Vagina (tissue), 2 donors: ENCODE measurements at regions not wholly inside any gene's neighbourhood (a gene's known extent, or its start where the extent isn't known, plus 50 kb on each side); places are given as distances from the start of the nearest gene placed in this dataset.

Experiments used
- DNase-seq, 2 donors: peaks; one replicate each; pipeline ENCODE4 v3.0.0-alpha.2; 2017; ENCODE audit errors: extremely low spot score in 2 of 2
- H3K27ac ChIP-seq: fragments of 200-600 bp; sonication (generic); one replicate; pipeline ENCODE4 v1.5.1; 2019
- H3K27me3 ChIP-seq: fragments of 200-600 bp; sonication (generic); one replicate; pipeline ENCODE4 v1.5.1; 2019
- H3K36me3 ChIP-seq, 2 donors: fragments of 200-600 bp; sonication (generic); one replicate each; pipeline ENCODE4 v1.5.1; 2017 to 2019
- H3K4me1 ChIP-seq: fragments of 200-600 bp; sonication (generic); one replicate; pipeline ENCODE4 v1.5.1; 2019
- H3K4me3 ChIP-seq, 2 donors: fragments of 200-600 bp; sonication (generic); 1 replicate in 1 of 2; 2 replicates in 1 of 2; pipeline ENCODE4 v1.5.1; 2016 to 2019
- H3K9me3 ChIP-seq: fragments of 200-600 bp; sonication (generic); one replicate; pipeline ENCODE4 v1.5.1; 2019
- POLR2A ChIP-seq, 2 donors: fragments of 450-650 bp; IDR thresholded peaks; one replicate each; pipeline ENCODE4 v1.6.1; 2017; ENCODE audit warnings: antibody characterized with exemption in 2 of 2, mild to moderate bottlenecking in 2 of 2, moderate library complexity in 2 of 2
- POLR2AphosphoS5 ChIP-seq, 2 donors: sonication (generic); formaldehyde crosslinking; IDR thresholded peaks; one replicate each; pipeline ENCODE4 v1.9.0; 2017; ENCODE audit warnings: antibody characterized with exemption in 2 of 2, mild to moderate bottlenecking in 2 of 2, low read depth in 1 of 2; ENCODE audit not compliant: insufficient read depth in 1 of 2
- intact Hi-C: fragments of 100-400 bp; cut with DNase I; formaldehyde crosslinking; loops from one replicate; pipeline ENCODE4 v1.15.1; 2023
- TF ChIP-seq, protein P1 (sequence below), 3 experiments: fragments of 450-650 bp in 2 of 3; fragments of 200-600 bp in 1 of 3; sonication (generic) in 1 of 3; IDR thresholded peaks; one replicate each; pipeline ENCODE4 v1.5.1; 2017 to 2019; ENCODE audit warnings: antibody characterized with exemption in 3 of 3, mild to moderate bottlenecking in 2 of 3, moderate library complexity in 2 of 3

DNA sequence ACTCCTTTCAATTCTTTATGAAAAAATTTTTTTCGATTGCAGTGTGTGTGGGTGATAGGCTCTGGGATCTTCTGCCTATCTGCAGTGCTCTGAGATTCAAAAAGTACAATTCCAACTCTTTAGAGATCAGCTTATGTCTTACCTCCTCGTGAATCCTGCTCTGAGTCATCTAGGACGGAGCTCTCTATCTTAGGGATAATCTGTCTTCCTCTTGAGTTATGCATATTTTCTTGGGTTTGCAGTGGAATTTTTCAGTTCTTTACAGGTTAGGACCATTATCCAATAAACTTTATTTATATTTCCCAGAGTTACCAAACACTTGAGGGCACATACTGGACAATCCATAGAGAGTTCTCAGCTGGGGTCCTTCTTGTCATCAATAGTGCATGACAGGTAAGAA, 428.6 kb downstream of the ACTR3B start:
- no peak for DNase-seq
- intact Hi-C loops: no loop called here
- no peaks in the 10 kb centered on the region for H3K36me3 ChIP-seq
- no peaks in the 10 kb centered on the region for H3K9me3 ChIP-seq
- no peak overlapping the region for H3K4me3 ChIP-seq
- H3K27me3 ChIP-seq: no peaks in the 10 kb centered on the region
- TF ChIP-seq POLR2A (IDR thresholded peaks at IDR 0.05) (no peak), POLR2AphosphoS5 (IDR thresholded peaks at IDR 0.05; ENCODE audit: insufficient read depth in 1 of 2, low read depth in 1 of 2) (no peak)
- TF ChIP-seq, protein P1, sequence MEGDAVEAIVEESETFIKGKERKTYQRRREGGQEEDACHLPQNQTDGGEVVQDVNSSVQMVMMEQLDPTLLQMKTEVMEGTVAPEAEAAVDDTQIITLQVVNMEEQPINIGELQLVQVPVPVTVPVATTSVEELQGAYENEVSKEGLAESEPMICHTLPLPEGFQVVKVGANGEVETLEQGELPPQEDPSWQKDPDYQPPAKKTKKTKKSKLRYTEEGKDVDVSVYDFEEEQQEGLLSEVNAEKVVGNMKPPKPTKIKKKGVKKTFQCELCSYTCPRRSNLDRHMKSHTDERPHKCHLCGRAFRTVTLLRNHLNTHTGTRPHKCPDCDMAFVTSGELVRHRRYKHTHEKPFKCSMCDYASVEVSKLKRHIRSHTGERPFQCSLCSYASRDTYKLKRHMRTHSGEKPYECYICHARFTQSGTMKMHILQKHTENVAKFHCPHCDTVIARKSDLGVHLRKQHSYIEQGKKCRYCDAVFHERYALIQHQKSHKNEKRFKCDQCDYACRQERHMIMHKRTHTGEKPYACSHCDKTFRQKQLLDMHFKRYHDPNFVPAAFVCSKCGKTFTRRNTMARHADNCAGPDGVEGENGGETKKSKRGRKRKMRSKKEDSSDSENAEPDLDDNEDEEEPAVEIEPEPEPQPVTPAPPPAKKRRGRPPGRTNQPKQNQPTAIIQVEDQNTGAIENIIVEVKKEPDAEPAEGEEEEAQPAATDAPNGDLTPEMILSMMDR (IDR thresholded peaks at IDR 0.05): no peak
- no peak overlapping the region for H3K27ac ChIP-seq
- no peaks in the 10 kb centered on the region for H3K4me1 ChIP-seq

DNA sequence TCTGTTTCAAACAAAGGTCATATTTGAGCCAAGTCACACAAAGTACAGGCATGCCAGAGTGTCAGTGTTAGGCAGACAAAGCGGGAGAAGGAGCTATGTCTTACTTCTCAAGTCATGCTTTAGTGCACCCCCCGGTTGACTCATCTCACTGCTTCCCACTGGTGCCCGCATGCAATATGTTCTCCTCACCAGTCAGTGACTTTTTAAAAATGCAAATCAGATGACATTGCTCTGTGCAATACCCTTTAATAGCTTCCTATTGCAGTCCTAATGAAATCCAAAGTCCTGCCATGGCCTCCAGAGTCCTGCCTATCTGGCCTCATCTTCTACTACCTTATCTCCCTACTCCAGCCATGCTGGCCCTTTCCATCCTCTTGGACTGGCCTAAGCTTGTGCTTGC, 429.1 kb downstream of the ACTR3B start:
- no peaks in the 10 kb centered on the region for H3K36me3 ChIP-seq
- H3K27ac ChIP-seq: no peak overlapping the region
- H3K9me3 ChIP-seq: no peaks in the 10 kb centered on the region
- no peaks in the 10 kb centered on the region for H3K4me1 ChIP-seq
- TF ChIP-seq, protein P1 (IDR thresholded peaks at IDR 0.05): no peak
- TF ChIP-seq POLR2A (IDR thresholded peaks at IDR 0.05) (no peak), POLR2AphosphoS5 (IDR thresholded peaks at IDR 0.05; ENCODE audit: insufficient read depth in 1 of 2, low read depth in 1 of 2) (no peak)
- no peak for DNase-seq
- H3K4me3 ChIP-seq: no peak overlapping the region
- no peaks in the 10 kb centered on the region for H3K27me3 ChIP-seq
- intact Hi-C loops: no loop called here

DNA sequence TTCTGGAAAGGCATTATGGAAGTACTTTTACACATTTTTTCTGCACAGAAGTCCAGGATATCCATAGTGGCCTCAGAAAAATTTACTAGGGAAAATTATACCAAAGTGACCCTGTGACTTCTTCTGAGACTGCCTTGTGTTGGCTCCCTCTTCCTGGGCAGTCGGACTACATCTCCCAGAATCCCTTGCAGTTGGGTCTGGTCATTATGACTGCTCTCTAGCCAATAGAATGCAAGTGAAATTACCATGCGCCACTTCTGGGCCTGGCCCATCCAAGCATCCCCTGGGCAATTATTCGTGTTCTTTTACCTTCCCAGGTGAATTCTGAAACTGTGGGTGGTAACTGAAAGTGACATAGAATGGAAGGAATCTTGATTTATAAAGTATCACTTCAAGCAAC, 430.9 kb downstream of the ACTR3B start:
- no peak for DNase-seq
- Histone ChIP-seq H3K27ac (no peak overlapping the region), H3K27me3 (no peaks in the 10 kb centered on the region), H3K36me3 (no peaks in the 10 kb centered on the region), H3K4me3 (no peak overlapping the region), H3K4me1 (no peaks in the 10 kb centered on the region), H3K9me3 (no peaks in the 10 kb centered on the region)
- TF ChIP-seq POLR2AphosphoS5 (IDR thresholded peaks at IDR 0.05; ENCODE audit: insufficient read depth in 1 of 2, low read depth in 1 of 2): no peak
- no peak for TF ChIP-seq POLR2A (IDR thresholded peaks at IDR 0.05)
- TF ChIP-seq, protein P1 (IDR thresholded peaks at IDR 0.05): no peak
- intact Hi-C loops: no loop called here

DNA sequence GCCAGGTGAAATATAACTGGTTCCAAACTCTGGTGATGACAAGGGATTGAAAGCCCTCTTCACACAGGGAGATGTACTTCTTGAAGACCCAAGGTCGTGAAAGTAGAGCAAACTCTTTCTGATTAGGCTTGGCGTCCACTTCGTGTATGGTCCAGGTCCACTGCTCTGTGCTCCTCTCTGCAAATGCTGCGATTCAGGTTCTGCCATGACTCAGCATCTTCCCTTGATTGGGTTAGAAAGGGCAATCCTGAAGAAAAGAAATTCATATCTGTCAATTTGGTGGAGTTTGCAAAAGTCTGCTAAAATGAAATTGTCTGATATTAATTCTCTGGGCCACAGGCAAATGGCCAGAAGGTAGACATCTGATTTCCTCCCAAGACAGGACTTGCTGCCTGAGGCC, 431.4 kb downstream of the ACTR3B start:
- no peak overlapping the region for H3K27ac ChIP-seq
- no peak overlapping the region for H3K4me3 ChIP-seq
- no peaks in the 10 kb centered on the region for H3K27me3 ChIP-seq
- no peak for DNase-seq
- no peaks in the 10 kb centered on the region for H3K9me3 ChIP-seq
- TF ChIP-seq POLR2A (IDR thresholded peaks at IDR 0.05): no peak
- H3K4me1 ChIP-seq: no peaks in the 10 kb centered on the region
- H3K36me3 ChIP-seq: no peaks in the 10 kb centered on the region
- intact Hi-C loops: no loop called here

DNA sequence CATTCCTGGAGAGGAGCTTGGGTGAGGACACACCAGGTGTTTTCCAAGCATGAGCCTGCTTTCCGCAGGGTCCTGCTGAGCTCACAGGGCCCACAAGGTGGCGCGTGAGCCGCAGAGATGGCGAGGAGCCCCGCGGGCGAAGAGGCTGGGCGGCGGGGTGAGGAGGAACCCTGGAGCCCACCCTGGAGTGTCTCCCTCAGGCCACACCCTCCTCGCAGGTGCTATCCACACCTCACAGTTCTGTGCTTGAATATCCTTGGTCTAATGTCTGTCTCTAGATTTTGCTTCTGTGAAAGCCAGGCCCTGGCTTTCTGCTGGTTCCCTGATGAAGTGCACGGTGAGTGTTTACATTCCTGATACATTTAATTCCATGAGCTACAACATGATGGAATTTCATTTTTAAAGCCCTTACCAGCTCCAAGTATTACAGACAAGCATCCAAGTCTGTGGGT, 433.6 kb downstream of the ACTR3B start:
- no peak for DNase-seq
- Histone ChIP-seq H3K27me3 (no peaks in the 10 kb centered on the region), H3K9me3 (no peaks in the 10 kb centered on the region), H3K27ac (no peak overlapping the region), H3K4me1 (no peaks in the 10 kb centered on the region), H3K36me3 (no peaks in the 10 kb centered on the region), H3K4me3 (no peak overlapping the region)
- intact Hi-C loops: no loop called here
- TF ChIP-seq POLR2AphosphoS5 (IDR thresholded peaks at IDR 0.05; ENCODE audit: insufficient read depth in 1 of 2, low read depth in 1 of 2) (no peak), POLR2A (IDR thresholded peaks at IDR 0.05) (no peak)
- TF ChIP-seq, protein P1 (IDR thresholded peaks at IDR 0.05): no peak

DNA sequence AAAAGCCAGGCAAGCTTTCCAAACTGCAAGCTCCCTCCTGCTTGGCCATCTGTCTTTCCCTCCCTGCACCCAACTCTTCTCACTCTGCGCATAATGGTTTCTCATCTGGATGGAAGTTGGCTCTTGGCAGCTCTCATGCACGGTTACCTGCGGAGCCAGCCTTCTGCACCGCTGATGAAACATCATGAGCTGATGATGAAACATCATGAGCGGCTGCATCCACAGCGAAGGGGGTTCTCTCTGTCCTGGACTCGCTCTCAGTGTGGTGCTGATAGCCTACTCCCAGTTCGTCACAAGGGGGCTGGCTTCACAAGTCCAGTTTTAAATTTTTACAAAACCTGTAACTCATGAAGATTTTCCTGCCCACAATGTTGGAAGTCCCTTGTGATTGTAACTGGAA, 457.5 kb downstream of the ACTR3B start:
- Histone ChIP-seq H3K27me3 (no peaks in the 10 kb centered on the region), H3K9me3 (no peaks in the 10 kb centered on the region), H3K36me3 (no peaks in the 10 kb centered on the region), H3K4me1 (no peaks in the 10 kb centered on the region), H3K27ac (no peak overlapping the region), H3K4me3 (no peak overlapping the region)
- intact Hi-C loops: no loop called here
- TF ChIP-seq POLR2AphosphoS5 (IDR thresholded peaks at IDR 0.05; ENCODE audit: insufficient read depth in 1 of 2, low read depth in 1 of 2) (no peak), POLR2A (IDR thresholded peaks at IDR 0.05) (no peak)
- TF ChIP-seq, protein P1 (IDR thresholded peaks at IDR 0.05): no peak
- DNase-seq: no peak
